Psoas muscle (tissue), 7 donors: ENCODE measurements at regions not wholly inside any gene's neighbourhood (a gene's known extent, or its start where the extent isn't known, plus 50 kb on each side); places are given as distances from the start of the nearest gene placed in this dataset.

Experiments used
- ATAC-seq, 4 donors: fragments of 200-7000 bp; cut with Tn5 transposase; one replicate each; pipeline ENCODE4 v1.9.1; 2020; ENCODE audit warnings: moderate library complexity in 3 of 4, mild to moderate bottlenecking in 2 of 4
- DNase-seq, 2 donors: peaks; one replicate each; pipeline ENCODE4 v3.0.0-alpha.2; 2020
- H3K27ac ChIP-seq: fragments of 200-600 bp; one replicate; pipeline ENCODE4 v1.8.0; 2022
- H3K27me3 ChIP-seq, 3 donors: fragments of 200-600 bp in 1 of 3; one replicate each; pipeline versions ENCODE4 v1.6.1 to v1.8.0; 2013 to 2022; ENCODE audit warnings: low read length in 2 of 3, mild to moderate bottlenecking in 2 of 3, moderate library complexity in 1 of 3; ENCODE audit not compliant: insufficient read depth in 3 of 3
- H3K36me3 ChIP-seq, 2 donors: fragments of 200-600 bp in 1 of 2; one replicate each; pipeline versions ENCODE4 v1.6.1 to v1.8.0; 2013 to 2022; ENCODE audit warnings: low read depth in 1 of 2, mild to moderate bottlenecking in 1 of 2, moderate library complexity in 1 of 2; ENCODE audit not compliant: insufficient read depth in 1 of 2
- H3K4me1 ChIP-seq: fragments of 200-600 bp; one replicate; pipeline ENCODE4 v1.8.0; 2022
- H3K4me3 ChIP-seq: fragments of 200-600 bp; one replicate; pipeline ENCODE4 v1.8.0; 2022; ENCODE audit warnings: mild to moderate bottlenecking
- H3K9me3 ChIP-seq: fragments of 200-600 bp; one replicate; pipeline ENCODE4 v1.8.0; 2022
- CTCF ChIP-seq: fragments of 200-600 bp; IDR thresholded peaks from one replicate; pipeline ENCODE4 v1.8.0; 2022; ENCODE audit warnings: antibody characterized with exemption
- WGBS, 3 donors: extraction: QIAGEN DNeasy Blood & Tissue Kit; methylation state at CpG; one replicate each; pipeline versions ENCODE4 v1.1.6 to v1.1.7; 2013; 5-methylcytosine and 5-hydroxymethylcytosine counted together
- intact Hi-C, 2 donors: fragments of 100-400 bp; cut with DNase I; formaldehyde crosslinking; loops; one replicate each; pipeline versions ENCODE4 v1.11.0 to v1.14.2; 2022
- donor health status: healthy with polysubstance abuse.
- donor health status: DM: no; HTN: no; CAD: no; lungs with moderate emphysema.
- donor health status: Bipolar disorder and iron deficiency.
- donor health status: healthy.
- donor health status: DM: yes; HTN: yes; CAD: no.
- donor health status: DM: no; HTN: no; CAD: no.
- donor health status: DM: yes; HTN: yes; CAD: no.

GRCh38 chr13:88896466-88896865, 1225.3 kb downstream of the SLITRK5 start:
- no peaks in the 10 kb centered on the region for H3K9me3 ChIP-seq
- intact Hi-C loops = no loop called here
- ATAC-seq (no peak), DNase-seq (peak in 1 of 2 donors; percentile 49)
- H3K4me3 ChIP-seq = no peak overlapping the region
- H3K27me3 ChIP-seq = no peaks in the 10 kb centered on the region
- no peak for TF ChIP-seq CTCF
- 41 to 69% (median 52%) methylated on average over 6 of the region's 6 CpGs for WGBS, 3 donors
- no peak overlapping the region for H3K27ac ChIP-seq
- no peaks in the 10 kb centered on the region for H3K4me1 ChIP-seq
- no peaks in the 10 kb centered on the region for H3K36me3 ChIP-seq

- WGBS, 3 donors = 17 to 28% (median 18%) methylated on average over 2 of the region's 2 CpGs
- Histone ChIP-seq H3K36me3 (no peaks in the 10 kb centered on the region), H3K4me3 (no peak overlapping the region), H3K27ac (no peak overlapping the region), H3K27me3 (no peaks in the 10 kb centered on the region), H3K9me3 (peaks cover under 1% of the 10 kb centered on the region), H3K4me1 (no peaks in the 10 kb centered on the region)
- no peak for TF ChIP-seq CTCF
- no peak for ATAC-seq
- no peak for DNase-seq
- intact Hi-C loops = no loop called here
Measured at GRCh38 chr13:88908961-88909441, 1237.8 kb downstream of the SLITRK5 start.

- H3K4me1 ChIP-seq = no peaks in the 10 kb centered on the region
- H3K36me3 ChIP-seq = no peaks in the 10 kb centered on the region
- intact Hi-C loops = no loop called here
- no peak overlapping the region for H3K4me3 ChIP-seq
- H3K27me3 ChIP-seq = no peaks in the 10 kb centered on the region
- no peak for ATAC-seq
- no peak for DNase-seq
- H3K27ac ChIP-seq = no peak overlapping the region
- H3K9me3 ChIP-seq = peaks cover 7% of the 10 kb centered on the region
- WGBS, 3 donors = 72 to 78% (median 72%) methylated on average over 3 of the region's 3 CpGs
- TF ChIP-seq CTCF = no peak
Measured at GRCh38 chr13:88919970-88920628, 1248.9 kb downstream of the SLITRK5 start.

GRCh38 chr13:88925954-88926353, 1254.8 kb downstream of the SLITRK5 start:
- DNase-seq = no peak

More at GRCh38 chr13:88925954-88926353, 1254.8 kb downstream of the SLITRK5 start:
- no peak for ATAC-seq
- H3K27ac ChIP-seq = no peak overlapping the region
- H3K27me3 ChIP-seq = no peaks in the 10 kb centered on the region
- 38 to 52% (median 46%) methylated on average over 3 of the region's 3 CpGs for WGBS, 3 donors
- no peaks in the 10 kb centered on the region for H3K4me1 ChIP-seq
- no peak for TF ChIP-seq CTCF
- intact Hi-C loops = no loop called here
- H3K36me3 ChIP-seq = no peaks in the 10 kb centered on the region
- no peak overlapping the region for H3K4me3 ChIP-seq
- no peaks in the 10 kb centered on the region for H3K9me3 ChIP-seq
